Esophagus muscularis mucosa (tissue), 4 donors: ENCODE measurements at regions not wholly inside any gene's neighbourhood (a gene's known extent, or its start where the extent isn't known, plus 50 kb on each side); places are given as distances from the start of the nearest gene placed in this dataset.

Experiments used
- DNase-seq: peaks from one replicate; pipeline ENCODE4 v3.0.0-alpha.2; 2017; ENCODE audit errors: extremely low spot score
- H3K27ac ChIP-seq, 4 donors: fragments of 200-600 bp; sonication (generic); replicated peaks in 1 of 4; 1 replicate in 3 of 4; 2 replicates in 1 of 4; pipeline ENCODE4 v1.5.1; 2016 to 2019; ENCODE audit warnings: mild to moderate bottlenecking in 1 of 4
- H3K27me3 ChIP-seq, 4 donors: fragments of 200-600 bp; sonication (generic); one replicate each; pipeline versions ENCODE4 v1.5.1 to v1.6.0; 2016 to 2019
- H3K36me3 ChIP-seq, 4 donors: fragments of 200-600 bp; sonication (generic); one replicate each; pipeline ENCODE4 v1.5.1; 2016 to 2019
- H3K4me1 ChIP-seq, 4 donors: fragments of 200-600 bp; sonication (generic); one replicate each; pipeline ENCODE4 v1.5.1; 2016 to 2019
- H3K4me3 ChIP-seq, 4 donors: fragments of 200-600 bp; sonication (generic); 1 replicate in 2 of 4; 2 replicates in 2 of 4; pipeline ENCODE4 v1.5.1; 2016 to 2019; ENCODE audit warnings: mild to moderate bottlenecking in 4 of 4, moderate library complexity in 1 of 4
- H3K9me3 ChIP-seq, 4 donors: fragments of 200-600 bp; sonication (generic); 1 replicate in 3 of 4; 2 replicates in 1 of 4; pipeline ENCODE4 v1.5.1; 2016 to 2019
- CTCF ChIP-seq, 3 experiments: fragments of 200-600 bp in 2 of 3; fragments of 450-650 bp in 1 of 3; sonication (generic) in 2 of 3; IDR thresholded peaks; one replicate each; pipeline ENCODE4 v1.5.1; 2017 to 2019; ENCODE audit warnings: antibody characterized with exemption in 3 of 3, mild to moderate bottlenecking in 2 of 3, moderate library complexity in 1 of 3
- EP300 ChIP-seq: sonication (generic); formaldehyde crosslinking; IDR thresholded peaks from one replicate; pipeline ENCODE4 v1.6.1; 2017; ENCODE audit warnings: antibody characterized with exemption
- POLR2A ChIP-seq: fragments of 450-650 bp; IDR thresholded peaks from one replicate; pipeline ENCODE4 v1.6.1; 2017; ENCODE audit warnings: antibody characterized with exemption, moderate library complexity, mild to moderate bottlenecking, low read depth
- POLR2AphosphoS5 ChIP-seq, 2 donors: sonication (generic); formaldehyde crosslinking; IDR thresholded peaks; one replicate each; pipeline ENCODE4 v1.6.1; 2017; ENCODE audit warnings: antibody characterized with exemption in 2 of 2
- WGBS: methylation state at CpG from one replicate; pipeline ENCODE4 v1.1.5; 2018; 5-methylcytosine and 5-hydroxymethylcytosine counted together
- intact Hi-C: fragments of 100-400 bp; cut with DNase I; formaldehyde crosslinking; loops from one replicate; pipeline ENCODE4 v1.15.1; 2023

- Histone ChIP-seq H3K9me3 (peaks cover 0 to 16% (median 8%) of the 10 kb centered on the region in 4 donors), H3K27ac (no peak overlapping the region), H3K4me1 (no peaks in the 10 kb centered on the region), H3K27me3 (no peaks in the 10 kb centered on the region), H3K4me3 (no peak overlapping the region), H3K36me3 (no peaks in the 10 kb centered on the region)
- 88% methylated on average over 4 of the region's 4 CpGs for WGBS
- no peak for TF ChIP-seq POLR2AphosphoS5 (IDR thresholded peaks at IDR 0.05)
- no peak for TF ChIP-seq EP300
- no peak for TF ChIP-seq POLR2A
- TF ChIP-seq CTCF (IDR thresholded peaks at IDR 0.05): no peak
- no peak for DNase-seq
- intact Hi-C loops: no loop called here
Observed at GRCh38 chr7:45359776-45360175, 202.2 kb downstream of the RAMP3 start.

GRCh38 chr7:45363669-45364068 lies 206.1 kb downstream of the RAMP3 start:
- 37% methylated on average over 7 of the region's 7 CpGs for WGBS
- intact Hi-C loops: no loop called here
- TF ChIP-seq CTCF (IDR thresholded peaks at IDR 0.05) (no peak), POLR2AphosphoS5 (IDR thresholded peaks at IDR 0.05) (no peak), EP300 (no peak), POLR2A (no peak)
- no peak for DNase-seq
- peaks cover 0 to 12% (median 8%) of the 10 kb centered on the region in 4 donors for H3K9me3 ChIP-seq
- H3K4me1 ChIP-seq: no peaks in the 10 kb centered on the region
- H3K4me3 ChIP-seq: no peak overlapping the region
- no peaks in the 10 kb centered on the region for H3K27me3 ChIP-seq
- H3K27ac ChIP-seq: no peak overlapping the region
- H3K36me3 ChIP-seq: no peaks in the 10 kb centered on the region

- WGBS: 62% methylated on average over 4 of the region's 4 CpGs
- H3K27me3 ChIP-seq: no peaks in the 10 kb centered on the region
- no peaks in the 10 kb centered on the region for H3K4me1 ChIP-seq
- no peak overlapping the region for H3K27ac ChIP-seq
- no peak for DNase-seq
- intact Hi-C loops: no loop called here
- peaks cover 0 to 3% (median 0%) of the 10 kb centered on the region in 4 donors for H3K9me3 ChIP-seq
- H3K4me3 ChIP-seq: no peak overlapping the region
- TF ChIP-seq EP300 (no peak), POLR2A (no peak), CTCF (IDR thresholded peaks at IDR 0.05) (no peak), POLR2AphosphoS5 (IDR thresholded peaks at IDR 0.05) (no peak)
- no peaks in the 10 kb centered on the region for H3K36me3 ChIP-seq
Observed at GRCh38 chr7:45365341-45365740, 207.8 kb downstream of the RAMP3 start.

GRCh38 chr7:45366475-45366874 lies 207.7 kb upstream of the ADCY1 start:
- WGBS: 82% methylated on average over 3 of the region's 3 CpGs
- no peak for TF ChIP-seq POLR2AphosphoS5 (IDR thresholded peaks at IDR 0.05)
- TF ChIP-seq POLR2A: no peak
- TF ChIP-seq EP300: no peak
- TF ChIP-seq CTCF (IDR thresholded peaks at IDR 0.05): no peak
- Histone ChIP-seq H3K27ac (no peak overlapping the region), H3K4me3 (no peak overlapping the region), H3K4me1 (no peaks in the 10 kb centered on the region), H3K27me3 (no peaks in the 10 kb centered on the region), H3K9me3 (peaks cover 0 to 3% (median 0%) of the 10 kb centered on the region in 4 donors), H3K36me3 (no peaks in the 10 kb centered on the region)
- no peak for DNase-seq
- intact Hi-C loops: no loop called here

GRCh38 chr7:45367026-45367425 lies 207.1 kb upstream of the ADCY1 start:
- H3K36me3 ChIP-seq: no peaks in the 10 kb centered on the region
- H3K4me3 ChIP-seq: no peak overlapping the region
- no peak for DNase-seq
- intact Hi-C loops: no loop called here
- TF ChIP-seq EP300: no peak
- no peak for TF ChIP-seq POLR2A
- no peak for TF ChIP-seq CTCF (IDR thresholded peaks at IDR 0.05)
- no peak for TF ChIP-seq POLR2AphosphoS5 (IDR thresholded peaks at IDR 0.05)
- H3K27ac ChIP-seq: no peak overlapping the region
- WGBS: 62% methylated on average over 5 of the region's 5 CpGs
- no peaks in the 10 kb centered on the region for H3K27me3 ChIP-seq
- H3K9me3 ChIP-seq: peaks cover 0 to 3% (median 0%) of the 10 kb centered on the region in 4 donors
- no peaks in the 10 kb centered on the region for H3K4me1 ChIP-seq
